SU-DHL-6 (cell line): ENCODE measurements at regions not wholly inside any gene's neighbourhood (a gene's known extent, or its start where the extent isn't known, plus 50 kb on each side); places are given as distances from the start of the nearest gene placed in this dataset.

Experiments
- CTCF ChIP-seq: fragments of 200-600 bp; sonication (generic); IDR thresholded peaks from one replicate; pipeline ENCODE4 v1.5.1; 2017; ENCODE audit warnings: antibody characterized with exemption, mild to moderate bottlenecking, low read length, moderate library complexity; ENCODE audit not compliant: insufficient read depth, poor library complexity, severe bottlenecking
- EZH2phosphoT487 ChIP-seq: fragments of 200-600 bp; sonication (generic), shearing (Covaris generic); conservative IDR thresholded peaks from 2 replicates; pipeline ENCODE4 v1.6.1; 2018; ENCODE audit warnings: mild to moderate bottlenecking, antibody characterized with exemption, low read length, moderate library complexity, mixed read lengths

- no peak for TF ChIP-seq CTCF
- no peak for TF ChIP-seq EZH2phosphoT487
These were observed 793.6 kb downstream of the UQCRFS1 start for GRCh38 chr19:28419312-28419711.
